HG02870 (cell line): ENCODE measurements at regions not wholly inside any gene's neighbourhood (a gene's known extent, or its start where the extent isn't known, plus 50 kb on each side); places are given as distances from the start of the nearest gene placed in this dataset.
"Not testable (repeated sequence)": the region's sequence is repeated elsewhere in the genome, so short reads cannot be mapped to it uniquely, and the experiment has no call there.

Source experiments
- ATAC-seq: cut with Tn5 transposase; IDR thresholded peaks from one replicate; pipeline ENCODE4 v1.9.1; 2021; ENCODE audit warnings: mild to moderate bottlenecking, moderate library complexity; ENCODE audit not compliant: unreplicated experiment

GRCh38 chr17:33680472-33680871, 387.4 kb upstream of the ASIC2 start:
- ATAC-seq: no peak

- no peak for ATAC-seq
Observed at GRCh38 chr17:33682599-33682998, 389.5 kb upstream of the ASIC2 start.

GRCh38 chr17:33684735-33685134, 391.6 kb upstream of the ASIC2 start:
- no peak for ATAC-seq

- ATAC-seq: no peak
Observed at GRCh38 chr17:33686171-33686570, 393.1 kb upstream of the ASIC2 start.

- no peak for ATAC-seq
Observed at GRCh38 chr17:33687831-33688230, 394.7 kb upstream of the ASIC2 start.

- ATAC-seq: no peak
Observed at GRCh38 chr17:33688771-33689170, 395.7 kb upstream of the ASIC2 start.

GRCh38 chr17:33689725-33690124, 396.6 kb upstream of the ASIC2 start:
- no peak for ATAC-seq

- no peak for ATAC-seq
Observed at GRCh38 chr17:33695431-33695830, 402.3 kb upstream of the ASIC2 start.

GRCh38 chr17:33696102-33696501, 403.0 kb upstream of the ASIC2 start:
- no peak for ATAC-seq

- no peak for ATAC-seq
Observed at GRCh38 chr17:33697557-33697956, 404.5 kb upstream of the ASIC2 start.

- ATAC-seq: no peak
Observed at GRCh38 chr17:33701910-33702309, 408.8 kb upstream of the ASIC2 start.

- no peak for ATAC-seq
Observed at GRCh38 chr17:33704856-33705255, 411.8 kb upstream of the ASIC2 start.

- no peak for ATAC-seq
Observed at GRCh38 chr17:33709881-33710280, 416.8 kb upstream of the ASIC2 start.

GRCh38 chr17:33712120-33712519, 419.0 kb upstream of the ASIC2 start:
- ATAC-seq: no peak

GRCh38 chr17:33716957-33717356, 423.9 kb upstream of the ASIC2 start:
- ATAC-seq: no peak

- not testable (repeated sequence) for ATAC-seq
Observed at GRCh38 chr17:33723736-33724135, 430.6 kb upstream of the ASIC2 start.

GRCh38 chr17:33725675-33726271, 432.7 kb upstream of the ASIC2 start:
- no peak for ATAC-seq

- ATAC-seq: no peak
Observed at GRCh38 chr17:33730131-33730530, 437.0 kb upstream of the ASIC2 start.

- ATAC-seq: no peak
Observed at GRCh38 chr17:33732116-33732515, 439.0 kb upstream of the ASIC2 start.

- no peak for ATAC-seq
Observed at GRCh38 chr17:33739714-33740113, 446.6 kb upstream of the ASIC2 start.

- no peak for ATAC-seq
Observed at GRCh38 chr17:33745047-33745760, 452.1 kb upstream of the ASIC2 start.

- ATAC-seq: no peak
Observed at GRCh38 chr17:33749171-33749570, 456.1 kb upstream of the ASIC2 start.
